Right lobe of liver (tissue), 6 donors: ENCODE measurements at regions not wholly inside any gene's neighbourhood (a gene's known extent, or its start where the extent isn't known, plus 50 kb on each side); places are given as distances from the start of the nearest gene placed in this dataset.

Source experiments
- ATAC-seq, 4 donors: fragments of 200-7000 bp; cut with Tn5 transposase; one replicate each; pipeline ENCODE4 v1.9.1; 2020; ENCODE audit warnings: mild to moderate bottlenecking in 4 of 4, moderate library complexity in 4 of 4
- DNase-seq, 3 donors: peaks; one replicate each; pipeline ENCODE4 v3.0.0-alpha.2; 2020
- H3K27ac ChIP-seq, 3 donors: fragments of 200-600 bp; one replicate each; pipeline ENCODE4 v1.8.0; 2022
- H3K27me3 ChIP-seq, 2 donors: fragments of 200-600 bp; one replicate each; pipeline ENCODE4 v1.8.0; 2022
- H3K36me3 ChIP-seq, 4 donors: fragments of 200-600 bp; sonication (generic) in 1 of 4; one replicate each; pipeline versions ENCODE4 v1.5.1 to v1.8.0; 2017 to 2022; ENCODE audit warnings: control low read depth in 1 of 4
- H3K4me1 ChIP-seq, 4 donors: fragments of 200-600 bp; sonication (generic) in 1 of 4; one replicate each; pipeline versions ENCODE4 v1.5.1 to v1.8.0; 2017 to 2022; ENCODE audit warnings: control low read depth in 1 of 4
- H3K4me3 ChIP-seq, 3 donors: fragments of 200-600 bp; one replicate each; pipeline ENCODE4 v1.8.0; 2022
- H3K9me3 ChIP-seq, 4 donors: fragments of 200-600 bp; sonication (generic) in 1 of 4; one replicate each; pipeline versions ENCODE4 v1.5.1 to v1.8.0; 2017 to 2022; ENCODE audit warnings: control low read depth in 1 of 4
- CTCF ChIP-seq, 4 donors: fragments of 200-600 bp in 3 of 4; fragments of 450-650 bp in 1 of 4; IDR thresholded peaks; one replicate each; pipeline versions ENCODE4 v1.5.1 to v1.8.0; 2016 to 2022; ENCODE audit warnings: antibody characterized with exemption in 4 of 4, mild to moderate bottlenecking in 2 of 4
- POLR2A ChIP-seq: fragments of 450-650 bp; IDR thresholded peaks from one replicate; pipeline ENCODE4 v1.6.1; 2017; ENCODE audit warnings: antibody characterized with exemption, mild to moderate bottlenecking
- WGBS: methylation state at CpG from one replicate; pipeline ENCODE4 v1.1.6; 2018; ENCODE audit warnings: low coverage, low lambda C conversion rate; ENCODE audit not compliant: insufficient coverage; ENCODE audit errors: missing lambda C conversion rate; 5-methylcytosine and 5-hydroxymethylcytosine counted together
- intact Hi-C, 2 donors: fragments of 100-400 bp; cut with DNase I; formaldehyde crosslinking; loops; one replicate each; pipeline versions ENCODE4 v1.11.2 to v1.14.1; 2022
- donor health status: DM: no; HTN: yes; CAD: no.
- donor health status: DM: no; HTN: no; CAD: no.
- donor health status: DM: no; HTN: no; CAD: no.
- donor health status: DM: no; HTN: yes; CAD: no.
- donor health status: DM: no; HTN: yes; CAD: no.

GRCh38 chr20:21921251-21921650 is 215.8 kb downstream of the PAX1 start:
- DNase-seq: no peak
- WGBS: 37% methylated on average over 4 of the region's 5 CpGs
- Histone ChIP-seq H3K27me3 (no peaks in the 10 kb centered on the region), H3K4me1 (no peaks in the 10 kb centered on the region), H3K27ac (no peak overlapping the region), H3K4me3 (no peak overlapping the region), H3K9me3 (no peaks in the 10 kb centered on the region), H3K36me3 (no peaks in the 10 kb centered on the region)
- no peak for TF ChIP-seq POLR2A
- TF ChIP-seq CTCF (IDR thresholded peaks at IDR 0.05): no peak
- intact Hi-C loops: no loop called here
- no peak for ATAC-seq

- no peak for DNase-seq
- 63% methylated on average over 3 of the region's 3 CpGs for WGBS
- no peaks in the 10 kb centered on the region for H3K36me3 ChIP-seq
- H3K27me3 ChIP-seq: no peaks in the 10 kb centered on the region
- TF ChIP-seq POLR2A: no peak
- TF ChIP-seq CTCF (IDR thresholded peaks at IDR 0.05): no peak
- H3K27ac ChIP-seq: no peak overlapping the region
- ATAC-seq: no peak
- H3K9me3 ChIP-seq: no peaks in the 10 kb centered on the region
- no peaks in the 10 kb centered on the region for H3K4me1 ChIP-seq
- intact Hi-C loops: no loop called here
- no peak overlapping the region for H3K4me3 ChIP-seq
These were observed 214.7 kb downstream of the PAX1 start for GRCh38 chr20:21920211-21920610.

GRCh38 chr20:21918398-21918797 is 212.9 kb downstream of the PAX1 start:
- Histone ChIP-seq H3K9me3 (no peaks in the 10 kb centered on the region), H3K27me3 (no peaks in the 10 kb centered on the region), H3K4me1 (no peaks in the 10 kb centered on the region), H3K4me3 (no peak overlapping the region), H3K27ac (no peak overlapping the region), H3K36me3 (no peaks in the 10 kb centered on the region)
- ATAC-seq (no peak), DNase-seq (no peak)
- no peak for TF ChIP-seq POLR2A
- no peak for TF ChIP-seq CTCF (IDR thresholded peaks at IDR 0.05)
- WGBS: 56% methylated on average over 7 of the region's 7 CpGs
- intact Hi-C loops: no loop called here

GRCh38 chr20:21902391-21902790 is 196.9 kb downstream of the PAX1 start:
- no peak overlapping the region for H3K4me3 ChIP-seq
- intact Hi-C loops: no loop called here
- TF ChIP-seq CTCF (IDR thresholded peaks at IDR 0.05) (no peak), POLR2A (no peak)
- H3K36me3 ChIP-seq: no peaks in the 10 kb centered on the region
- H3K4me1 ChIP-seq: no peaks in the 10 kb centered on the region
- DNase-seq (no peak), ATAC-seq (no peak)
- no peak overlapping the region for H3K27ac ChIP-seq
- no peaks in the 10 kb centered on the region for H3K27me3 ChIP-seq
- no peaks in the 10 kb centered on the region for H3K9me3 ChIP-seq
- WGBS: 64% methylated on average over 3 of the region's 3 CpGs
